Esophagus squamous epithelium (tissue), 4 donors: ENCODE measurements at regions not wholly inside any gene's neighbourhood (a gene's known extent, or its start where the extent isn't known, plus 50 kb on each side); places are given as distances from the start of the nearest gene placed in this dataset.

Experiments
- POLR2A ChIP-seq, 4 donors: fragments of 450-650 bp; IDR thresholded peaks; one replicate each; pipeline ENCODE4 v1.6.1; 2017; ENCODE audit warnings: antibody characterized with exemption in 4 of 4, mild to moderate bottlenecking in 4 of 4, moderate library complexity in 3 of 4
- TF ChIP-seq, protein P1 (sequence below), 6 experiments: fragments of 450-650 bp in 4 of 6; fragments of 200-600 bp in 2 of 6; sonication (generic) in 2 of 6; IDR thresholded peaks; one replicate each; pipeline ENCODE4 v1.5.1; 2016 to 2019; ENCODE audit warnings: antibody characterized with exemption in 6 of 6, mild to moderate bottlenecking in 4 of 6, moderate library complexity in 4 of 6

DNA sequence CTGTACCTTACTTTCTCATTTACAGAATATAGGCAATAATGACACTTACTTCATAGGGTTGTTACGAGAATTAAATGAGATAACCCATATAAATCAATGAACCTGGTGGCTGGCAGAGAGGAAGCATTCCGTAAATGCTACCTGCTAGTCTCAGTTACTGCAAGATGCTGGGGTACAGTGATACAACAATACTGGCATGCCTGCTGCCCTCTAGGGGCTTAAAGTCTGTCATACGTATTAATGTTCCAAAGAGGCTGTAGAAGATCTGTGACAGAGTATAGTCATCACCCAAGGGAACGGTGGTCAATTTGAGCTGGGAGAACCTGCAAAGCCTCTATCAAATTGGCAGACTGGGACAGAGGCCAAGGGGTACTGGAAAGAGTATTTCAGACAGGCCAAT, 421.5 kb downstream of the GPAM start:
- no peak for TF ChIP-seq POLR2A (IDR thresholded peaks at IDR 0.05)
- TF ChIP-seq, protein P1, sequence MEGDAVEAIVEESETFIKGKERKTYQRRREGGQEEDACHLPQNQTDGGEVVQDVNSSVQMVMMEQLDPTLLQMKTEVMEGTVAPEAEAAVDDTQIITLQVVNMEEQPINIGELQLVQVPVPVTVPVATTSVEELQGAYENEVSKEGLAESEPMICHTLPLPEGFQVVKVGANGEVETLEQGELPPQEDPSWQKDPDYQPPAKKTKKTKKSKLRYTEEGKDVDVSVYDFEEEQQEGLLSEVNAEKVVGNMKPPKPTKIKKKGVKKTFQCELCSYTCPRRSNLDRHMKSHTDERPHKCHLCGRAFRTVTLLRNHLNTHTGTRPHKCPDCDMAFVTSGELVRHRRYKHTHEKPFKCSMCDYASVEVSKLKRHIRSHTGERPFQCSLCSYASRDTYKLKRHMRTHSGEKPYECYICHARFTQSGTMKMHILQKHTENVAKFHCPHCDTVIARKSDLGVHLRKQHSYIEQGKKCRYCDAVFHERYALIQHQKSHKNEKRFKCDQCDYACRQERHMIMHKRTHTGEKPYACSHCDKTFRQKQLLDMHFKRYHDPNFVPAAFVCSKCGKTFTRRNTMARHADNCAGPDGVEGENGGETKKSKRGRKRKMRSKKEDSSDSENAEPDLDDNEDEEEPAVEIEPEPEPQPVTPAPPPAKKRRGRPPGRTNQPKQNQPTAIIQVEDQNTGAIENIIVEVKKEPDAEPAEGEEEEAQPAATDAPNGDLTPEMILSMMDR (IDR thresholded peaks at IDR 0.05), result no peak
